ENCODE measurements at regions not wholly inside any gene's neighbourhood (a gene's known extent, or its start where the extent isn't known, plus 50 kb on each side); places are given as distances from the start of the nearest gene placed in this dataset.

GRCh38 chr3:192011137-192011536, 550.2 kb downstream of the PYDC2 start (continued):
- no peak for TF ChIP-seq KLF17 (tag by site-specific recombination; IDR thresholded peaks at IDR 0.05)
- TF ChIP-seq, protein P1, sequence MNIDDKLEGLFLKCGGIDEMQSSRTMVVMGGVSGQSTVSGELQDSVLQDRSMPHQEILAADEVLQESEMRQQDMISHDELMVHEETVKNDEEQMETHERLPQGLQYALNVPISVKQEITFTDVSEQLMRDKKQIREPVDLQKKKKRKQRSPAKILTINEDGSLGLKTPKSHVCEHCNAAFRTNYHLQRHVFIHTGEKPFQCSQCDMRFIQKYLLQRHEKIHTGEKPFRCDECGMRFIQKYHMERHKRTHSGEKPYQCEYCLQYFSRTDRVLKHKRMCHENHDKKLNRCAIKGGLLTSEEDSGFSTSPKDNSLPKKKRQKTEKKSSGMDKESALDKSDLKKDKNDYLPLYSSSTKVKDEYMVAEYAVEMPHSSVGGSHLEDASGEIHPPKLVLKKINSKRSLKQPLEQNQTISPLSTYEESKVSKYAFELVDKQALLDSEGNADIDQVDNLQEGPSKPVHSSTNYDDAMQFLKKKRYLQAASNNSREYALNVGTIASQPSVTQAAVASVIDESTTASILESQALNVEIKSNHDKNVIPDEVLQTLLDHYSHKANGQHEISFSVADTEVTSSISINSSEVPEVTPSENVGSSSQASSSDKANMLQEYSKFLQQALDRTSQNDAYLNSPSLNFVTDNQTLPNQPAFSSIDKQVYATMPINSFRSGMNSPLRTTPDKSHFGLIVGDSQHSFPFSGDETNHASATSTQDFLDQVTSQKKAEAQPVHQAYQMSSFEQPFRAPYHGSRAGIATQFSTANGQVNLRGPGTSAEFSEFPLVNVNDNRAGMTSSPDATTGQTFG (tag by site-specific recombination; IDR thresholded peaks at IDR 0.05; ENCODE audit: borderline replicate concordance): no peak
- TF ChIP-seq ZNF843 (tag by site-specific recombination; IDR thresholded peaks at IDR 0.05): no peak

GRCh38 chr3:192013110-192013509, 552.1 kb downstream of the PYDC2 start:
- no peaks in the 10 kb centered on the region for H3K36me3 ChIP-seq (ENCODE audit: control insufficient read depth in 2 of 2, insufficient read depth in 1 of 2, low read length in 2 of 2)
- no peak overlapping the region for H3K4me3 ChIP-seq (ENCODE audit: low read depth, low read length)
- ChIA-PET CTCF (no interaction called here), POLR2A (no interaction called here)
- TF ChIP-seq ZNF366 (tag by site-specific recombination; conservative IDR thresholded peaks at IDR 0.05) (peak; percentile 60; the same call in 1 of the 2 replicates), ZBTB48 (tag by site-specific recombination; IDR thresholded peaks at IDR 0.05) (no peak), PRDM1 (tag by site-specific recombination; IDR thresholded peaks at IDR 0.05) (peak; percentile 92)
- H3K4me1 ChIP-seq (ENCODE audit: control insufficient read depth, insufficient read depth, low read length): no peaks in the 10 kb centered on the region
- H3K9me3 ChIP-seq (ENCODE audit: control insufficient read depth, insufficient read depth, low read depth, low read length): no peaks in the 10 kb centered on the region
- H3K27ac ChIP-seq (ENCODE audit: extremely low read depth, low read depth, low read length): no peak overlapping the region

DNA sequence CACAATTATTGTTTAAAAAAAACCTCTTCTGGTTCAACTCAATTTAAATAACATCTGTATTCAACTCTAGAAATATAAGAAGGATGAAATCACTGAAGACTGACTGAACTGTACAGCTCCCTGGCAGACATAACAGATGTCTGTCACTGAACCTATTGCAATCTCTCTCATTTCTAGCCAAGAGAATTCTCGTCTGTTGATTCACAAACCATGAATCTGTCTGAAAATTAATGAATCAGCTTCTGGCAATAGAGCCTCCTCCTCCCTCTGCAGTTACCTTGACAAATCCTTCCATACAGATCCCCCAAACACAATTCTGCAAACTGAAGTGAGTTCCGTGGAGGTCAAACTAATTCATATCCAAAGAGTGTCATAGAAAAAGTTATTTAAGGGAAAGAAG, 561.4 kb downstream of the PYDC2 start:
- POLR2A ChIA-PET: no interaction called here
- no peaks in the 10 kb centered on the region for H3K4me1 ChIP-seq (ENCODE audit: control insufficient read depth, insufficient read depth, low read length)
- no peak overlapping the region for H3K27ac ChIP-seq (ENCODE audit: extremely low read depth, low read depth, low read length)
- H3K36me3 ChIP-seq (ENCODE audit: control insufficient read depth in 2 of 2, insufficient read depth in 1 of 2, low read length in 2 of 2): no peaks in the 10 kb centered on the region
- H3K9me3 ChIP-seq (ENCODE audit: control insufficient read depth, insufficient read depth, low read depth, low read length): no peaks in the 10 kb centered on the region
- no peak overlapping the region for H3K4me3 ChIP-seq (ENCODE audit: low read depth, low read length)
- TF ChIP-seq ZBTB6 (tag by site-specific recombination; IDR thresholded peaks at IDR 0.05) (no peak), ZNF837 (tag by site-specific recombination; IDR thresholded peaks at IDR 0.05) (no peak), ZNF561 (tag by site-specific recombination; IDR thresholded peaks at IDR 0.05; ENCODE audit: borderline replicate concordance) (no peak), ZNF23 (tag by site-specific recombination; IDR thresholded peaks at IDR 0.05; ENCODE audit: borderline replicate concordance) (no peak), ZNF366 (tag by site-specific recombination; conservative IDR thresholded peaks at IDR 0.05) (no peak)
- CTCF ChIA-PET: no interaction called here

GRCh38 chr3:192024751-192025150, 563.8 kb downstream of the PYDC2 start:
- Histone ChIP-seq H3K4me1 (ENCODE audit: control insufficient read depth, insufficient read depth, low read length) (no peaks in the 10 kb centered on the region), H3K36me3 (ENCODE audit: control insufficient read depth in 2 of 2, insufficient read depth in 1 of 2, low read length in 2 of 2) (no peaks in the 10 kb centered on the region), H3K27ac (ENCODE audit: extremely low read depth, low read depth, low read length) (no peak overlapping the region), H3K9me3 (ENCODE audit: control insufficient read depth, insufficient read depth, low read depth, low read length) (no peaks in the 10 kb centered on the region), H3K4me3 (ENCODE audit: low read depth, low read length) (no peak overlapping the region)
- ChIA-PET POLR2A (no interaction called here), CTCF (interaction anchor here (0.6 kb wide), 1 partner anchor 142 kb away, joined by 3 read pairs; no protein-coding TSS in a partner anchor)
- no peak for TF ChIP-seq ZNF23 (tag by site-specific recombination; IDR thresholded peaks at IDR 0.05; ENCODE audit: borderline replicate concordance)
- TF ChIP-seq ZNF169 (tag by site-specific recombination; IDR thresholded peaks at IDR 0.05): no peak
- no peak for TF ChIP-seq ZSCAN5A (tag by site-specific recombination; IDR thresholded peaks at IDR 0.05)
- TF ChIP-seq ZNF580 (tag by site-specific recombination; IDR thresholded peaks at IDR 0.05): no peak
- TF ChIP-seq GLIS2 (tag by site-specific recombination; IDR thresholded peaks at IDR 0.05): no peak
- TF ChIP-seq, protein P1 (tag by site-specific recombination; IDR thresholded peaks at IDR 0.05; ENCODE audit: borderline replicate concordance): no peak
- TF ChIP-seq ZNF473 (tag by site-specific recombination; IDR thresholded peaks at IDR 0.05): no peak
- TF ChIP-seq ZSCAN23 (tag by site-specific recombination; IDR thresholded peaks at IDR 0.05): no peak
- TF ChIP-seq ZNF354C (tag by site-specific recombination; IDR thresholded peaks at IDR 0.05; ENCODE audit: borderline replicate concordance, low read depth): no peak
- no peak for TF ChIP-seq ZNF776 (tag by site-specific recombination; IDR thresholded peaks at IDR 0.05; ENCODE audit: borderline replicate concordance)
- TF ChIP-seq KLF8 (tag by site-specific recombination; IDR thresholded peaks at IDR 0.05): no peak

Measured in HEK293 (cell line).